Coronary artery (tissue), 2 donors: ENCODE measurements at regions not wholly inside any gene's neighbourhood (a gene's known extent, or its start where the extent isn't known, plus 50 kb on each side); places are given as distances from the start of the nearest gene placed in this dataset.

ENCODE experiments used
- DNase-seq: peaks from one replicate; pipeline ENCODE4 v3.0.0-alpha.2; 2017; ENCODE audit warnings: low spot score
- H3K27ac ChIP-seq, 2 donors: fragments of 200-600 bp; sonication (generic); one replicate each; pipeline ENCODE4 v1.5.1; 2016 to 2019
- H3K4me3 ChIP-seq: fragments of 200-600 bp; sonication (generic); 2 replicates; pipeline ENCODE4 v1.5.1; 2016; ENCODE audit warnings: mild to moderate bottlenecking, moderate library complexity
- TF ChIP-seq, protein P1 (sequence below): fragments of 200-600 bp; sonication (generic); IDR thresholded peaks from one replicate; pipeline ENCODE4 v1.5.1; 2019; ENCODE audit warnings: antibody characterized with exemption

DNA sequence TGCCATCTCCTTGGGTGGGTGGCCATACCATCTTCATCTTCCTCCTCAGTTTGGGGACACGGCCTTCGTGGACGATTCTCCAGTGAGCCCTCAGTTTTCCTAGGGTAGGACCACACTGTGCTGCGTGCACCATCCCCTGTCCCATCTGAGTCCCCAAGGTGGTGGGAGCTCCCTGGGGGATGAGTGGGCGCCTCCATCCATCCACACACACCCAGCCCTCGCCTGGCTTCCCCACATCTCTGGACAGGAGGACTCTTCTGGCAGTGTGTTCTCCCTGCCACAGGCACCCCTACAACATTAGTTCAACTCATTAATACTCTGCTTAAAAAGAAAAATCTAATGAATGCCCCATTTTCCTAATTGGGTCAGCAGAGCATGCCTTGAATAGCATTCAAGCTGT, 408.5 kb downstream of the SHANK2 start:
- TF ChIP-seq, protein P1, sequence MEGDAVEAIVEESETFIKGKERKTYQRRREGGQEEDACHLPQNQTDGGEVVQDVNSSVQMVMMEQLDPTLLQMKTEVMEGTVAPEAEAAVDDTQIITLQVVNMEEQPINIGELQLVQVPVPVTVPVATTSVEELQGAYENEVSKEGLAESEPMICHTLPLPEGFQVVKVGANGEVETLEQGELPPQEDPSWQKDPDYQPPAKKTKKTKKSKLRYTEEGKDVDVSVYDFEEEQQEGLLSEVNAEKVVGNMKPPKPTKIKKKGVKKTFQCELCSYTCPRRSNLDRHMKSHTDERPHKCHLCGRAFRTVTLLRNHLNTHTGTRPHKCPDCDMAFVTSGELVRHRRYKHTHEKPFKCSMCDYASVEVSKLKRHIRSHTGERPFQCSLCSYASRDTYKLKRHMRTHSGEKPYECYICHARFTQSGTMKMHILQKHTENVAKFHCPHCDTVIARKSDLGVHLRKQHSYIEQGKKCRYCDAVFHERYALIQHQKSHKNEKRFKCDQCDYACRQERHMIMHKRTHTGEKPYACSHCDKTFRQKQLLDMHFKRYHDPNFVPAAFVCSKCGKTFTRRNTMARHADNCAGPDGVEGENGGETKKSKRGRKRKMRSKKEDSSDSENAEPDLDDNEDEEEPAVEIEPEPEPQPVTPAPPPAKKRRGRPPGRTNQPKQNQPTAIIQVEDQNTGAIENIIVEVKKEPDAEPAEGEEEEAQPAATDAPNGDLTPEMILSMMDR = no peak
- H3K27ac ChIP-seq = no peak overlapping the region
- no peak overlapping the region for H3K4me3 ChIP-seq
- DNase-seq = no peak

DNA sequence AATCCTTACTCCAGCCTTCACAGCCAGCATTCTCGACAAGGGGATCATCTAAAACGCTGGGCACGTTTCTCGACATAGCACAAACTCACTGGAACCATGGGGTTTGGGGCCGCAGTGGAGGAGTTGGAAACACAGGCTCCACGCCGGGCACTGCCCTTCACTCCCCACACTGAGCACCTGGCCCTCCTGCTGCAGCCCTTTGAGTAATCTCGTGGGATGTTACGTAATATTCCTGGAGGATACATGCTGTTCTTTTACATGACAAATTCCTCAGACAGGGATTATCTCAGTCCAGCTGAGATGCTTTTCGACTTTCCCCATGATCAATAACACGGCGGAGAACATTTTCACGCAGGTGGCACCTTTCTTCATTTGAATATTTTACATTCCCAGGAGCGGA, 408.0 kb downstream of the SHANK2 start:
- DNase-seq = no peak

DNA sequence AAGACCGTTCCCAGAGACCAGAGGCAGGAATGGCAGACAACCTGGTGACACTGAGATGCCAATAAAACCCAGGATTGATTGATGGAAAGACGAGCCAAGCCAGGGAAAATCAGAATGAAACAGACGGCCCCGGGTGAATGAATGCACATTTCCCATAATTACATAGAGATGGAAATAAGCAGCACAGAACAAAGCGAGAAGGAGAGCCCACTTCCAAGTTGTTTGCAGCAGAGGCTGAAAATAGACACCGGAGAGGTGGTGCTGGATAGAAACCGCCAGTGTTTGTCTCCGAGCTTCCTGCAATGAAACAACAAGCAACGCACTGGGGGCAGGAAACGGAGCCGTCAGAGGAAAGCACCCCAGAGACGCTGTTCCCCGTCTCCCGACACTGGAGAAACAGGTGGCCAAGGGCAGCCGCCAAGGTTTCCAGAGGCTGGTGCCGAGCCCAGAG, 406.8 kb downstream of the SHANK2 start:
- no peak overlapping the region for H3K4me3 ChIP-seq
- H3K27ac ChIP-seq = no peak overlapping the region
- TF ChIP-seq, protein P1 = no peak
- DNase-seq = no peak

More for the DNA sequence above, 408.0 kb downstream of the SHANK2 start:
- Histone ChIP-seq H3K27ac (no peak overlapping the region), H3K4me3 (no peak overlapping the region)
- TF ChIP-seq, protein P1 = no peak

DNA sequence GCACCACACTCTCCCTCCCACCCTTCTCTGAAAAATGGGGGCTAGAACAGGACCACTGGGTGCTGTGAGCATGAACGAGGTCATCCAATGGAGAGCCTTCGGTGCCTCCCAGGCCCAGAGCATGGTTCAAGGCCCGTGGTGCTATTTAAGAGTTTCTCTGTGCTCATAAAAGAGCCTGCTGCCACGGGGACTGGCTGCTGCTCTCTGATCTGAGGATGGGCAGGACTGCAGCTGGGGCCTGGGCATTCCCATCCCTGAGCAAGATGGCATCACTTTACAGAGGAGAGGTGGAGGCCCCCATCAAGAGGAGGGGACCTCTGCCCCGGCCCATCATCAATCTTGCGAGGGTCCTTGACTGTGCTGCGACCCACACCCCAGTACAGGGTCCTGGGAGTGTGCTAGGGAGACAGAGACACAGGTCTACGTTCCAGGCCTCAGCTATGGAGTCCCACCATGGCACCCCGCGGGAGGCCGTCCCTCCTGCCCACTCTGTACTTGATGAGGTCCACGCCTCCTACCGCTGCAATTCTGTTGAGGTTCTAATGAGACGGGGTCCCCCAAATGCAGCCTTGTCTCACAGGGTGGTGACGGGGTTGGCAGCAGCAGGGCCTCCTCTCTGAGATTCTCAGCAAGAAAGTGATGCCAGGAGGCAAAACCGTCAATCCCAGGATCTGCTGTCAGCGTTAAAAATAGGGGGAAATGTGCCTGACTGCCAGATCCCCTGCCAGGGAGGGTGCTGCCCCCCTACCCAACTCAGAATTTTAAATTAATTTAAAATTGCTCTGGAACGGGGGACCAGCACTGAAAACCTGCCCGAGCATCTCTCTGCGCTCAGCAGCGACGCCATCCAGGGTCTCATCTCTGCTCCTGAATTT, 405.4 kb downstream of the SHANK2 start:
- Histone ChIP-seq H3K27ac (no peak overlapping the region), H3K4me3 (no peak overlapping the region)
- TF ChIP-seq, protein P1 = no peak
- DNase-seq = no peak

DNA sequence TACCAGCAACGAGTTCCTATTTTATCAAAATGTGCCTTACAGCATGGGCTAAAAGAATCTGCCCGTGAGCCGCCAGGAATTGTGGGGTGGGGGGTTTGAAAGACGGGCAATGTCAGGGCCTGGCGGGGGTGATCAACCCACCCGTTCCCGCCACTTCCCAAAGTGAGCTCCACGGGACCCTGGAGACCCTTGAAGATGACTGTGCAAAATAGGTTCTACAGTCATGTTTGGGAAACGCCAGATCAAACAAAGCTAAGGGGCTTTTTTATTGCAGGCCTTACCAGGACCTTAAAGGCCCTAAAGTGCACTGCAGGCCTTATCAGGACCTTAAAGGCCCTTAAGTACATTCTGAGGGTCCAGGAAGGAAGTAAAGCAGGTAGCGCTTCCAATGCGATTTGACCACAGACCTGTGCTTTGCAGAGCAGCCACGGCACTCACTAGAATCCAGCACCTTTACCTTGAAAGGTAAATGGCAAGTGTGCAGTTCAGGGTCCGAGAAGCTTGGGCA, 404.1 kb downstream of the SHANK2 start:
- TF ChIP-seq, protein P1 = no peak
- no peak for DNase-seq
- Histone ChIP-seq H3K4me3 (no peak overlapping the region), H3K27ac (no peak overlapping the region)

DNA sequence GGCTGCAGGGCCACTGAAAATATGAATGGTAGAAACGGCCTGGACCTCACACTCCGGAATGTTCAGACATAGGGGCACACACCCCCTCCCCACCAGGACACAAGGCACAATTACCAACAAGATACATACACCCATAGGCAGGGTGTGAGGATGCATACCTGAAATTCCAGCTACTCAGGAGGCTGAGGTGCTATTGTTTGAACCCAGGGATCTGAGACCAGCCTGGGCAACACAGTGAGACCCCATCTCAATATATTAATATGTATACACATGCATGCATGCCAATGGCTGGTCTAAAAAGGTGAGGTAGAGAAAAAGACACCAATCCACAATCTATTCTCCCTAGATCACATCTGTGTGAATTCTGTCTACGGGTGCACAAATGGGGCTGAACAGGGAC, 403.3 kb downstream of the SHANK2 start:
- no peak overlapping the region for H3K4me3 ChIP-seq
- DNase-seq = no peak
- no peak overlapping the region for H3K27ac ChIP-seq
- TF ChIP-seq, protein P1 = no peak

DNA sequence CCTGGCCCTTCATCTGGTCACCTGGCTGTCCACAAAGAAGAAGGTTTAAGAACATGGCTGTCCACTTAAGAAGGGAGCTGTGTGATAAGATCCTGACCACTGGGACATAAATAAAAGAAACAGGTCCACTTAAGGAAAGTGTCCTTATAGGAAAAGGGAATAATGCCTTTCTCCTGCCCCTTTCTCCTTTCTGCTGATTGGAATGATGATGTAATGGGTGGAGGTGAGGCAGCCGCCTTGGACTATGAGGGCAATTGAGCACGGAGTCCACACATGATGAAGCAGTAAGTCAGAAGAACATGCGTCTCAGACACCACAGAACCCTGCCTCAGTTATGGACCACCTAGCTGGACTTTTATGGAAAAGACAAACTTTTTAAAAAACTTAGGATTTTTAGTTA, 401.1 kb downstream of the SHANK2 start:
- Histone ChIP-seq H3K27ac (no peak overlapping the region), H3K4me3 (no peak overlapping the region)
- TF ChIP-seq, protein P1 = no peak
- DNase-seq = no peak
